ENCODE measurements at regions not wholly inside any gene's neighbourhood (a gene's known extent, or its start where the extent isn't known, plus 50 kb on each side); places are given as distances from the start of the nearest gene placed in this dataset.
A peak's percentile ranks its signal among the peaks of the same experiment; 100 is the strongest.

DNA sequence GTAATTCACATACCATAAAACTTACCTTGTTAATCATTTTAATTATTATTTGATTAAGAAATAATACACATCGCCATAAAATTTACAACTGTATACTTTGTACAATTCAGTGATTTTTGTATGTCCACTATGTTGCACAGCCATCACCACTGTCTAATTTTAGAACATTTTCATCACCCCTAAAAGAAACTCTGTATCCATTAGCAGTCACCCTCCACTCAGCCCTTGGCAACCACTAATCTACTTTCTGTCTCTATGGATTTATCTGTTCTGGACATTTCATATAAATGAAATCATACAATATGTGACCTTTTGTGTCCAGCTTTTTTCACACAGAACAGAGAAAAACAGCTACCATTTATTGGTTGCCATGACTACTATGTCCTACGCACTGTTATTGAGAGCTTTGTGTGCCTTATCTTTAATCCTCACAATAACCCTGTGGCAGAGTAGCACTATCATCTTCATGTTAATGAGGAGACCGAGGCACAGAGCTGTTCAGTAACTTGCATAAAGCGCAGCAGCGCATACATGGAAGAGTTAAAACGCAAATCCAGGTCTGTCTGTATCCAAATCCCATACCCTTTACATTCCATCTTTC, 64.6 kb upstream of the PAGE1 start:
- Histone ChIP-seq H3K27me3 (ENCODE audit: low read depth, low read length) (peaks cover 5% of the 10 kb centered on the region; the same call in 1 of the 2 replicates), H3K4me3 (ENCODE audit: low read length) (no peak overlapping the region), H3K4me1 (ENCODE audit: low read length) (peaks cover 16% of the 10 kb centered on the region), H3K36me3 (replicated peaks; ENCODE audit: low read depth, low read length) (no peaks in the 10 kb centered on the region), H3K9ac (ENCODE audit: low read length) (no peak overlapping the region), H3K27ac (ENCODE audit: low read length) (no peak overlapping the region), H3K9me3 (ENCODE audit: insufficient read depth, low read length) (no peaks in the 10 kb centered on the region), H3K79me2 (ENCODE audit: low read length) (no peaks in the 10 kb centered on the region), H2AFZ (ENCODE audit: low read depth, low read length) (no peak overlapping the region), H3K4me2 (ENCODE audit: low read length) (no peak overlapping the region), H4K20me1 (ENCODE audit: insufficient read depth, low read length) (no peaks in the 10 kb centered on the region)
- no peak for TF ChIP-seq EZH2phosphoT487 (IDR thresholded peaks at IDR 0.05; ENCODE audit: low read depth)

DNA sequence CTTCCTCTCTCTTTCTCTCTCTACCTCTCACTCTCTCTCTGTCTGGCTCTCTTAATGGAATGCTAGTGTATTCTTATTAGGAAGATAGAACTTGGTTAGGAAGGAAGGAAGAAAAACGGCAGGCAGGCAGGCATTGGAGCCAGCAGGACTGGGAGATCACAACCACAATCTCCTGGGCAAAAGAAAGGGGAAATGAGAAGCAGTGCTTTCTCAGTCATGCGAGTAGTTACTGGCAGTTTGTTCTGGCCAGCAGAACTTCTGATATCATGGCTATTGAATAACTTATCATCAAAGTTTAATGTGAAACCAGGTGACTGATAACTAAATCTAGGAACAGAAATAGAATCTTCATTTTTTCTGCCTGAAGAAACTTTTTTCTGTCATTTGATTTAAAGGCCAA, 60.9 kb upstream of the PAGE1 start:
- peaks cover 8% of the 10 kb centered on the region; the same call in 1 of the 2 replicates for H3K27me3 ChIP-seq (ENCODE audit: low read depth, low read length)
- no peaks in the 10 kb centered on the region for H4K20me1 ChIP-seq (ENCODE audit: insufficient read depth, low read length)
- H3K4me3 ChIP-seq (ENCODE audit: low read length), result no peak overlapping the region
- no peak for TF ChIP-seq EZH2phosphoT487 (IDR thresholded peaks at IDR 0.05; ENCODE audit: low read depth)
- TF ChIP-seq, protein P1, sequence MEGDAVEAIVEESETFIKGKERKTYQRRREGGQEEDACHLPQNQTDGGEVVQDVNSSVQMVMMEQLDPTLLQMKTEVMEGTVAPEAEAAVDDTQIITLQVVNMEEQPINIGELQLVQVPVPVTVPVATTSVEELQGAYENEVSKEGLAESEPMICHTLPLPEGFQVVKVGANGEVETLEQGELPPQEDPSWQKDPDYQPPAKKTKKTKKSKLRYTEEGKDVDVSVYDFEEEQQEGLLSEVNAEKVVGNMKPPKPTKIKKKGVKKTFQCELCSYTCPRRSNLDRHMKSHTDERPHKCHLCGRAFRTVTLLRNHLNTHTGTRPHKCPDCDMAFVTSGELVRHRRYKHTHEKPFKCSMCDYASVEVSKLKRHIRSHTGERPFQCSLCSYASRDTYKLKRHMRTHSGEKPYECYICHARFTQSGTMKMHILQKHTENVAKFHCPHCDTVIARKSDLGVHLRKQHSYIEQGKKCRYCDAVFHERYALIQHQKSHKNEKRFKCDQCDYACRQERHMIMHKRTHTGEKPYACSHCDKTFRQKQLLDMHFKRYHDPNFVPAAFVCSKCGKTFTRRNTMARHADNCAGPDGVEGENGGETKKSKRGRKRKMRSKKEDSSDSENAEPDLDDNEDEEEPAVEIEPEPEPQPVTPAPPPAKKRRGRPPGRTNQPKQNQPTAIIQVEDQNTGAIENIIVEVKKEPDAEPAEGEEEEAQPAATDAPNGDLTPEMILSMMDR (IDR thresholded peaks at IDR 0.05; ENCODE audit: low read depth, low read length), result no peak
- H3K27ac ChIP-seq (ENCODE audit: low read length), result no peak overlapping the region
- no peak overlapping the region for H3K9ac ChIP-seq (ENCODE audit: low read length)
- no peaks in the 10 kb centered on the region for H3K9me3 ChIP-seq (ENCODE audit: insufficient read depth, low read length)
- H3K4me2 ChIP-seq (ENCODE audit: low read length), result peak overlapping the region; percentile 35
- H2AFZ ChIP-seq (ENCODE audit: low read depth, low read length), result no peak overlapping the region
- H3K79me2 ChIP-seq (ENCODE audit: low read length), result no peaks in the 10 kb centered on the region
- peaks cover 21% of the 10 kb centered on the region for H3K4me1 ChIP-seq (ENCODE audit: low read length)
- no peaks in the 10 kb centered on the region for H3K36me3 ChIP-seq (replicated peaks; ENCODE audit: low read depth, low read length)

DNA sequence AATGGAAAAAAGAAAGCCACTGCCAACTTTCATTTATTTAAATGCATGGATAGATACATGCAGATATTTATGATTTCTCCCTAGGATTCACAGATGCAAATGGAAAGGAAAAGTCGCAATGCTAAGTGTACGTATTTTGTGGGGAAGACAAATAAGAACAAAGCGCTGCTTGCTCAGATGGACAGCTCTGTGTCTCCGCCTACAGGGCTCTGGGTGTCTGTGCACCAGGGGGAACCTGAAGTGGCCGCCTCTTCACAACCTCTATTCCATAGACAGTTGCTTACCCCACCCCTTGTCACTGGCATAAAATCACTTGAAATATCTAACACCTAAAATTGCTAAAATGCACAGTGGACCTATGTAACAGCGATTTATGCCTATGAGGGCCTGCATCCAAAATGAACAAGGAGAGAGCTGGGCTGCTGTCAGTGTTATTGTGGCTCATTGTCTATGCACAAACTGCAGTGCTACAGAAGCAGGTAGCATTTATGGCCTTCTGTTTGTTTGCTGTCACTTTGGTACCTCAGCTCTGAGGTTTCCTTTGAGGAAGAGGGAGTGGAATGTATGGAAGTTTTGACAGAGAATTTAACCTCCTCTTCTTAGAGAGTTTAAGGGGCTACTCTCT, 58.6 kb upstream of the PAGE1 start:
- Histone ChIP-seq H3K36me3 (replicated peaks; ENCODE audit: low read depth, low read length) (no peaks in the 10 kb centered on the region), H3K27ac (ENCODE audit: low read length) (no peak overlapping the region), H3K4me3 (ENCODE audit: low read length) (no peak overlapping the region), H3K27me3 (ENCODE audit: low read depth, low read length) (peaks cover 14% of the 10 kb centered on the region), H3K4me1 (ENCODE audit: low read length) (peaks cover 21% of the 10 kb centered on the region), H2AFZ (ENCODE audit: low read depth, low read length) (no peak overlapping the region), H3K79me2 (ENCODE audit: low read length) (no peaks in the 10 kb centered on the region), H4K20me1 (ENCODE audit: insufficient read depth, low read length) (no peaks in the 10 kb centered on the region), H3K9ac (ENCODE audit: low read length) (no peak overlapping the region), H3K4me2 (ENCODE audit: low read length) (no peak overlapping the region), H3K9me3 (ENCODE audit: insufficient read depth, low read length) (no peaks in the 10 kb centered on the region)
- TF ChIP-seq EZH2phosphoT487 (IDR thresholded peaks at IDR 0.05; ENCODE audit: low read depth), result no peak
- TF ChIP-seq, protein P1 (IDR thresholded peaks at IDR 0.05; ENCODE audit: low read depth, low read length), result peak; percentile 72

DNA sequence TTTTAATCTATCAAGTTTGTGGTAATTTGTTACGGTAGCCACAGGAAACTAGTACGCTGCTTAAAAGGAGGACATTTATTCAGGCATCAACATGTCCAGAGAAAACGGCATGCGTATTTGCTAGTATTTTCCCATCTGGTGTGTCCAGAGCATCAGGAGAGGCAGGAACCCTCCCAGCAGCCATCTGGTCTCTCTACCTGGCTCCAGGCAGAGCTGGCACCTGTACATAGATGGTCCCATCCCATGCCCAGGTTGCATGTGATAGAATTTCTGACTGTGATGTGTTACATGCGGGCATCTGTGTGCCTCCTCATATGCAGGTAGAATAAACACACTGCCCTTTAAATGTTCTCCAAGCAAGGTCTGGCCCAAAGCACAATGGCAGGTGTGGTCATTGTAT, 57.9 kb upstream of the PAGE1 start:
- H3K9me3 ChIP-seq (ENCODE audit: insufficient read depth, low read length), result no peaks in the 10 kb centered on the region
- peaks cover 14% of the 10 kb centered on the region for H3K27me3 ChIP-seq (ENCODE audit: low read depth, low read length)
- no peak overlapping the region for H2AFZ ChIP-seq (ENCODE audit: low read depth, low read length)
- no peaks in the 10 kb centered on the region for H3K79me2 ChIP-seq (ENCODE audit: low read length)
- H3K4me1 ChIP-seq (ENCODE audit: low read length), result peaks cover 21% of the 10 kb centered on the region
- H3K36me3 ChIP-seq (replicated peaks; ENCODE audit: low read depth, low read length), result no peaks in the 10 kb centered on the region
- no peak overlapping the region for H3K9ac ChIP-seq (ENCODE audit: low read length)
- H3K4me2 ChIP-seq (ENCODE audit: low read length), result no peak overlapping the region
- H4K20me1 ChIP-seq (ENCODE audit: insufficient read depth, low read length), result no peaks in the 10 kb centered on the region
- no peak for TF ChIP-seq EZH2phosphoT487 (IDR thresholded peaks at IDR 0.05; ENCODE audit: low read depth)
- TF ChIP-seq, protein P1 (IDR thresholded peaks at IDR 0.05; ENCODE audit: low read depth, low read length), result no peak
- H3K4me3 ChIP-seq (ENCODE audit: low read length), result no peak overlapping the region
- H3K27ac ChIP-seq (ENCODE audit: low read length), result no peak overlapping the region
